Heart right ventricle (tissue), 16 donors: ENCODE measurements at regions not wholly inside any gene's neighbourhood (a gene's known extent, or its start where the extent isn't known, plus 50 kb on each side); places are given as distances from the start of the nearest gene placed in this dataset.

Source experiments
- ATAC-seq, 8 donors: fragments of 200-7000 bp; cut with Tn5 transposase; one replicate each; pipeline ENCODE4 v1.9.1; 2020; ENCODE audit warnings: mild to moderate bottlenecking in 8 of 8, moderate library complexity in 8 of 8, moderate number of reproducible peaks in 1 of 8
- DNase-seq, 2 donors: peaks; one replicate each; pipeline ENCODE4 v3.0.0-alpha.2; 2020
- H3K27ac ChIP-seq, 10 donors: fragments of 200-600 bp; sonication (generic) in 2 of 10; one replicate each; pipeline versions ENCODE4 v1.5.0 to v1.8.0; 2020 to 2022; ENCODE audit warnings: mild to moderate bottlenecking in 3 of 10
- H3K27me3 ChIP-seq, 7 donors: fragments of 200-600 bp; one replicate each; pipeline ENCODE4 v1.8.0; 2021 to 2022; ENCODE audit warnings: mild to moderate bottlenecking in 2 of 7
- H3K36me3 ChIP-seq, 9 donors: fragments of 200-600 bp; sonication (generic) in 1 of 9; one replicate each; pipeline versions ENCODE4 v1.5.0 to v1.8.0; 2020 to 2022; ENCODE audit warnings: mild to moderate bottlenecking in 2 of 9
- H3K4me1 ChIP-seq, 9 donors: fragments of 200-600 bp; sonication (generic) in 1 of 9; one replicate each; pipeline versions ENCODE4 v1.5.0 to v1.8.0; 2020 to 2022; ENCODE audit warnings: mild to moderate bottlenecking in 4 of 9
- H3K4me3 ChIP-seq, 10 donors: fragments of 200-600 bp; sonication (generic) in 2 of 10; one replicate each; pipeline versions ENCODE4 v1.5.0 to v1.8.0; 2020 to 2022; ENCODE audit warnings: mild to moderate bottlenecking in 7 of 10, moderate library complexity in 2 of 10
- H3K9me3 ChIP-seq, 11 donors: fragments of 200-600 bp in 10 of 11; sonication (generic) in 2 of 11; one replicate each; pipeline versions ENCODE4 v1.5.0 to v1.8.0; 2013 to 2022; ENCODE audit warnings: mild to moderate bottlenecking in 2 of 11, control low read depth in 1 of 11, moderate library complexity in 1 of 11
- WGBS, 2 donors: extraction: QIAGEN DNeasy Blood & Tissue Kit; methylation state at CpG; one replicate each; pipeline ENCODE4 v1.1.7; 2013; ENCODE audit warnings: inconsistent platforms in 1 of 2; 5-methylcytosine and 5-hydroxymethylcytosine counted together
- intact Hi-C, 10 donors: fragments of 100-400 bp; cut with DNase I; formaldehyde crosslinking; loops; one replicate each; pipeline versions ENCODE4 v1.11.1 to v1.14.2; 2022
- TF ChIP-seq, protein P1 (sequence below), 9 donors: fragments of 200-600 bp; sonication (generic) in 2 of 9; IDR thresholded peaks; one replicate each; pipeline versions ENCODE4 v1.5.0 to v1.8.0; 2021 to 2022; ENCODE audit warnings: antibody characterized with exemption in 9 of 9, mild to moderate bottlenecking in 5 of 9, moderate library complexity in 1 of 9
- donor health status: Arrhythmogenic right ventricular cardiomyopathy.
- donor health status: ischemic (EF 13 %, LVEDD 7.1; RV severe dilation, severe dysfunction).
- donor health status: healthy with polysubstance abuse.
- donor health status: DM: no; HTN: yes; CAD: no.
- donor health status: DM: no; HTN: no; CAD: no.
- donor health status: ischemic (EF 25% LVEDD 6.9; RV normal size, moderate dysfunction).
- donor health status: ischemic (EF 25% LVEDD 5.7; RV mildly dilated, moderate dysfunction).
- donor health status: healthy.
- donor health status: DM: yes; HTN: yes; CAD: no.
- donor health status: Ischemic cardiomyopathy.
- donor health status: ischemic (EF 35%, LVEDD 5.7; RV mildly dilated, moderate dysfunction).
- donor health status: nonischemic (EF 11% LVEDD 7.7; RV severe dilation, severe dysfunction).
- donor health status: DM: yes; HTN: yes; CAD: no.
- donor health status: PGD.
- donor health status: ischemic (EF 29% LVEDD 5.4; RV normal size, mild dysfunction).
- donor health status: nonischemic (EF 23%, LVEDD 6.1; RV moderate dilation, normal function).

DNA sequence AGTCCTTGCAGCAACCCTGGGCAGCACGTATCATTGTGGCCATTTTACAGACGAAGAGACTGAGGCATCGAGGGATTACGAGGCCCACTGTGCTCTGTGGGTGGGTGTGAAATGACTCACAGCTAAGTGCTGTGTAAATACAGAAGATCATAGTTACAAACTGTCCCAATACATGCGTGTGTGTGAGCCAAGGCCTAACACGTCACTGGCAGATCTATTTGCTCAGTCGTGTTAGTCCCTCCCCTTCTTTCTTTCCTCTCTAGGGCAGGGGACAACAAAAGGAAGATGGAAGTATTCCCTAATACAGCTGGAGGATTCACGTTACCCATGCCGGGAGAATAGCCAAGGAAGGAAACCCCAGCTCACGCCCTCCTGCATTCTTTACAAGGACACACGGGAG lies 175.9 kb downstream of the CDC5L start:
- H3K4me3 ChIP-seq: no peak overlapping the region
- H3K36me3 ChIP-seq: no peaks in the 10 kb centered on the region
- peaks cover 0 to 41% (median 19%) of the 10 kb centered on the region in 9 donors for H3K4me1 ChIP-seq
- 66 to 79% methylated on average over 11 of the region's 11 CpGs for WGBS, 2 donors
- DNase-seq: peak in 1 of 2 donors; percentile 13
- peak overlapping the region in 2 of 10 donors; percentile 22 to 29 for H3K27ac ChIP-seq
- intact Hi-C loops: no loop called here
- peaks cover 0 to 28% (median 9%) of the 10 kb centered on the region in 7 donors for H3K27me3 ChIP-seq
- peak in 7 of 8 donors; percentile 14 to 78 (median 53) for ATAC-seq
- TF ChIP-seq, protein P1, sequence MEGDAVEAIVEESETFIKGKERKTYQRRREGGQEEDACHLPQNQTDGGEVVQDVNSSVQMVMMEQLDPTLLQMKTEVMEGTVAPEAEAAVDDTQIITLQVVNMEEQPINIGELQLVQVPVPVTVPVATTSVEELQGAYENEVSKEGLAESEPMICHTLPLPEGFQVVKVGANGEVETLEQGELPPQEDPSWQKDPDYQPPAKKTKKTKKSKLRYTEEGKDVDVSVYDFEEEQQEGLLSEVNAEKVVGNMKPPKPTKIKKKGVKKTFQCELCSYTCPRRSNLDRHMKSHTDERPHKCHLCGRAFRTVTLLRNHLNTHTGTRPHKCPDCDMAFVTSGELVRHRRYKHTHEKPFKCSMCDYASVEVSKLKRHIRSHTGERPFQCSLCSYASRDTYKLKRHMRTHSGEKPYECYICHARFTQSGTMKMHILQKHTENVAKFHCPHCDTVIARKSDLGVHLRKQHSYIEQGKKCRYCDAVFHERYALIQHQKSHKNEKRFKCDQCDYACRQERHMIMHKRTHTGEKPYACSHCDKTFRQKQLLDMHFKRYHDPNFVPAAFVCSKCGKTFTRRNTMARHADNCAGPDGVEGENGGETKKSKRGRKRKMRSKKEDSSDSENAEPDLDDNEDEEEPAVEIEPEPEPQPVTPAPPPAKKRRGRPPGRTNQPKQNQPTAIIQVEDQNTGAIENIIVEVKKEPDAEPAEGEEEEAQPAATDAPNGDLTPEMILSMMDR (IDR thresholded peaks at IDR 0.05): no peak
- no peaks in the 10 kb centered on the region for H3K9me3 ChIP-seq

DNA sequence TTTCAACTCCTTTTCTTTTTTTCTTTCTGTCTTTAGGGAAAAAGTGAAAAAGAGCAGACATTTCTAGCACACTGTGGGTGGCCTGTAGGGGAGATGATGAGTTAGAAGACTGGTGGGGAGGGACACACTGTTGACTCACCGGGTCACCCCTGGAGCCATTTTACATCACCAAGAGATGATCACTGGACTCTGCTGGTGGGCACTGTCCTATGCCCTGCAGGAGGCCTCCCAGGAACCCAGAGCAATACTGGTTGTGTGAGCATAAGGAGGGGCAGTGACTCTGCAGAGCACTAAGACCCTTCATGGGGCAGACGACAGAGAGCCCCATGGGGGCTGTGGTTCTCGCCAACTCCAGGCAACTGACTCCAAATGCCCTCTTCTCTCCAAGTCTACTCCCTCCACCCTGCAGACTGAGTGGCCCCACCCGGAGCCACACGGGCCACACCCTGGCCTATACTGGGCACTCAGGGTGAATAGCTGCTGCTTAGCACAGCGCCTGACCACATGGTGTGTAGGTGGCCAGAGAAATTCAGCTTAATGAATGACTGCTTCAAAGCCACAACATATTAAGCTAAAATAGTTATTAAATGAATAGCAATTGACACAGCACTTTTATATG lies 177.5 kb downstream of the CDC5L start:
- Histone ChIP-seq H3K9me3 (no peaks in the 10 kb centered on the region), H3K4me3 (no peak overlapping the region), H3K36me3 (no peaks in the 10 kb centered on the region), H3K4me1 (peaks cover 0 to 41% (median 13%) of the 10 kb centered on the region in 9 donors), H3K27ac (no peak overlapping the region), H3K27me3 (peaks cover 0 to 16% (median 7%) of the 10 kb centered on the region in 7 donors)
- WGBS, 2 donors: 75 to 87% methylated on average over 6 of the region's 6 CpGs
- ATAC-seq: no peak
- DNase-seq: no peak
- intact Hi-C loops: no loop called here
- TF ChIP-seq, protein P1 (IDR thresholded peaks at IDR 0.05): no peak

DNA sequence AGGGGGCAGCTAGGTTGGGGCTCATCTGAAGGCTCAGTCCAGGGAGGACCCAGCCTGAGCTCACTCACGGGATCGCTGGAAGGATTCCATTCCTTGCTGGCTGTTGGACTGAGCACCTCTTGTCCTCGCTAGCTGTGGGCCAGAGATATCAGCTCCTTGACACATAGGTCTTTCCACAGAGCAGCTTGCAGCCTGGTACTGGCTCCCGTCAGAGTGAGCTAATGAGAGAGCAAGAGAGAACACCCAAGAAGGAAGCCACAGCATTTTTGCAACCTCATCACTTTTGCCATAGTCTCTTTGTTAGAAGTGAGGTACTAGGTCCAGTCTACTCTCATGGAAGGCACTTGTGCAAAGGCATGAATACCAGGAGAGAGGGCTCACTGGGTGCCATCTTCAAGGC lies 179.9 kb downstream of the CDC5L start:
- H3K27me3 ChIP-seq: peaks cover 0 to 4% (median 0%) of the 10 kb centered on the region in 7 donors
- TF ChIP-seq, protein P1 (IDR thresholded peaks at IDR 0.05): no peak
- WGBS, 2 donors: 76 to 84% methylated on average over 4 of the region's 4 CpGs
- no peak for ATAC-seq
- no peak for DNase-seq
- no peaks in the 10 kb centered on the region for H3K36me3 ChIP-seq
- no peak overlapping the region for H3K4me3 ChIP-seq
- intact Hi-C loops: no loop called here
- peaks cover 0 to 34% (median 17%) of the 10 kb centered on the region in 9 donors for H3K4me1 ChIP-seq
- no peaks in the 10 kb centered on the region for H3K9me3 ChIP-seq
- no peak overlapping the region for H3K27ac ChIP-seq

DNA sequence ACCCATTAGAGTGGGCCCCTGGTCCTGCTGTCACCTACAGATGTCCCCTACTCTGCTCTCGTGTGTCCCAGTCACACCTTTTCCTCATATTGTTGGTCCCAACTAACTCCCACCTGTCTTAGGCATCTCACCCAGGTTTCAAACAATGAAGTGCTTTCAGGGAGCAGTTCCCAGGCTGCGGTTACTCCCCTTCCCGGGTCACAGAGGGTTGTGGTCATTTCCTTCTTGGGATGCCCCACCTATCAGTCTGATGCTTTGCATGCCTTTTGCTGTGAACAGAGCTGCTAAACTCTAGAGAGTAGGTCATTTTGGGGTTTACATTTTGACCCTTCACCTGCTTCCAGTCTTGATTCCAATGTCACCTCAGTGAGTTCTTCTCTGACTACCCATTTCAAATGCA lies 181.6 kb downstream of the CDC5L start:
- peaks cover 0 to 24% (median 17%) of the 10 kb centered on the region in 9 donors for H3K4me1 ChIP-seq
- no peak overlapping the region for H3K4me3 ChIP-seq
- no peaks in the 10 kb centered on the region for H3K36me3 ChIP-seq
- intact Hi-C loops: no loop called here
- DNase-seq: no peak
- peak overlapping the region in 7 of 10 donors; percentile 47 to 85 (median 67) for H3K27ac ChIP-seq
- 51 to 56% methylated on average over 3 of the region's 3 CpGs for WGBS, 2 donors
- peaks cover 0 to 4% (median 0%) of the 10 kb centered on the region in 7 donors for H3K27me3 ChIP-seq
- ATAC-seq: peak in 5 of 8 donors; percentile 34 to 67 (median 51)
- no peaks in the 10 kb centered on the region for H3K9me3 ChIP-seq
- TF ChIP-seq, protein P1 (IDR thresholded peaks at IDR 0.05): no peak
